Brain microvascular endothelial cell (primary cell): ENCODE measurements at regions not wholly inside any gene's neighbourhood (a gene's known extent, or its start where the extent isn't known, plus 50 kb on each side); places are given as distances from the start of the nearest gene placed in this dataset.

Experiments used
- DNase-seq: peaks from one replicate; pipeline ENCODE4 v3.0.0-alpha.2; 2020
- H3K27ac ChIP-seq: fragments of 250-450 bp; sonication (Bioruptor Pico); 2 replicates; pipeline ENCODE4 v1.5.1; 2020; ENCODE audit warnings: mild to moderate bottlenecking, moderate library complexity
- H3K27me3 ChIP-seq: fragments of 250-450 bp; sonication (Bioruptor Pico); replicated peaks from 2 replicates; pipeline ENCODE4 v1.5.1; 2020; ENCODE audit warnings: mild to moderate bottlenecking
- H3K36me3 ChIP-seq: fragments of 250-450 bp; sonication (Bioruptor Pico); replicated peaks from 2 replicates; pipeline ENCODE4 v1.5.1; 2020; ENCODE audit warnings: mild to moderate bottlenecking
- H3K4me3 ChIP-seq: 2 replicates; pipeline ENCODE4 v1.5.1; 2011; ENCODE audit warnings: low read depth, mild to moderate bottlenecking, control low read depth, low read length, moderate library complexity
- in situ Hi-C: cut with HindIII; loops from 2 replicates; pipeline ENCODE4 v1.10.0; 2017; ENCODE audit warnings: low sequenced_read_pairs, low pct_ligation_motif_present
- TF ChIP-seq, protein P1 (sequence below): IDR thresholded peaks from 2 replicates; pipeline ENCODE4 v1.5.1; 2011; ENCODE audit warnings: low read depth, mild to moderate bottlenecking, moderate library complexity, low read length, control low read depth, inconsistent platforms; ENCODE audit errors: missing control alignments

GRCh38 chr3:178238179-178238578 is 298.1 kb upstream of the KCNMB2 start:
- Histone ChIP-seq H3K36me3 (no peaks in the 10 kb centered on the region), H3K4me3 (no peak overlapping the region), H3K27me3 (no peaks in the 10 kb centered on the region), H3K27ac (no peak overlapping the region)
- DNase-seq = no peak
- TF ChIP-seq, protein P1, sequence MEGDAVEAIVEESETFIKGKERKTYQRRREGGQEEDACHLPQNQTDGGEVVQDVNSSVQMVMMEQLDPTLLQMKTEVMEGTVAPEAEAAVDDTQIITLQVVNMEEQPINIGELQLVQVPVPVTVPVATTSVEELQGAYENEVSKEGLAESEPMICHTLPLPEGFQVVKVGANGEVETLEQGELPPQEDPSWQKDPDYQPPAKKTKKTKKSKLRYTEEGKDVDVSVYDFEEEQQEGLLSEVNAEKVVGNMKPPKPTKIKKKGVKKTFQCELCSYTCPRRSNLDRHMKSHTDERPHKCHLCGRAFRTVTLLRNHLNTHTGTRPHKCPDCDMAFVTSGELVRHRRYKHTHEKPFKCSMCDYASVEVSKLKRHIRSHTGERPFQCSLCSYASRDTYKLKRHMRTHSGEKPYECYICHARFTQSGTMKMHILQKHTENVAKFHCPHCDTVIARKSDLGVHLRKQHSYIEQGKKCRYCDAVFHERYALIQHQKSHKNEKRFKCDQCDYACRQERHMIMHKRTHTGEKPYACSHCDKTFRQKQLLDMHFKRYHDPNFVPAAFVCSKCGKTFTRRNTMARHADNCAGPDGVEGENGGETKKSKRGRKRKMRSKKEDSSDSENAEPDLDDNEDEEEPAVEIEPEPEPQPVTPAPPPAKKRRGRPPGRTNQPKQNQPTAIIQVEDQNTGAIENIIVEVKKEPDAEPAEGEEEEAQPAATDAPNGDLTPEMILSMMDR = no peak
- in situ Hi-C loops = no loop called here

GRCh38 chr3:178244733-178245709 is 291.2 kb upstream of the KCNMB2 start:
- TF ChIP-seq, protein P1 = no peak
- no peak overlapping the region for H3K27ac ChIP-seq
- in situ Hi-C loops = no loop called here

GRCh38 chr3:178246004-178246403 is 290.2 kb upstream of the KCNMB2 start:
- DNase-seq = no peak
- Histone ChIP-seq H3K27me3 (no peaks in the 10 kb centered on the region), H3K36me3 (no peaks in the 10 kb centered on the region), H3K4me3 (no peak overlapping the region), H3K27ac (no peak overlapping the region)
- in situ Hi-C loops = no loop called here
- TF ChIP-seq, protein P1 = no peak

More at GRCh38 chr3:178244733-178245709, 291.2 kb upstream of the KCNMB2 start:
- H3K4me3 ChIP-seq = no peak overlapping the region
- no peaks in the 10 kb centered on the region for H3K27me3 ChIP-seq
- no peak for DNase-seq
- H3K36me3 ChIP-seq = no peaks in the 10 kb centered on the region

DNA sequence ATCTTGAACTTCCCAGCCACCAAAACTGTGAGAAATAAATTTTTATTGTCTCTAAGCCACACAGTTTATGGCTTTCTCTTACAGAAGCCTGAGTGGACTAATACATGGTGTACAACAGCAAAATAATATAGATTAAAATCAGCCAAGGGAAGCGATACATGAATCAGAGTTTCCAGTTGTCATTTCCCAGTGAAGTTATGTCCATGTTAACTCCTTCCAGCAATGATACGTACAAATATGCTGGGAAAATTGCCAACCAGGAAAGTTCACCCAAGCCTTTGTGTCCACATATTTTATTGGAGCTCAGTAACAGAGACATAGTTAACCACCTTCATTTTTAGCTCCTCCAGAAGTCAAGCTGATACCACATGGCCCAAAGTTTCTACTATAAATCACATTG is 280.9 kb upstream of the KCNMB2 start:
- DNase-seq = no peak
- in situ Hi-C loops = no loop called here
- Histone ChIP-seq H3K27ac (no peak overlapping the region), H3K4me3 (no peak overlapping the region), H3K27me3 (no peaks in the 10 kb centered on the region), H3K36me3 (no peaks in the 10 kb centered on the region)
- TF ChIP-seq, protein P1 = no peak

DNA sequence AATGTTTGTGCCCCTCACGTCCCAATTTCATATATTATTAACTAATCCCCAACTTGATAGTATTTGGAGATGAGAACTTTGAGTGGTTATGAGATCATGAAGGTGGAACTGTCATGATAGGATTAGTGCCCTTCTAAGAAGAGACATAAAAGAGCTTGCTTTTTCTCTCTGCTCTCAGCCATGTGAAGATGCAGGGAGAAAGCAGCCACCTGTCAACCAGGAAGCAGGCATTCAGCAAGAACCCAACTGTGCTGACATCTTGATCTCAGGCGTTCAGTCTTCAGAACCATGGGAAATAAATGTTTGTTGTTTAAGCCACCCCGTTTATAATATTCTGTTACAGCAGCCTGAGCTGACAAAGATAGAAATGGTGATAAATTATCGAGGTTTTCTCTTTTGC is 278.7 kb upstream of the KCNMB2 start:
- Histone ChIP-seq H3K36me3 (no peaks in the 10 kb centered on the region), H3K27ac (no peak overlapping the region), H3K4me3 (no peak overlapping the region), H3K27me3 (no peaks in the 10 kb centered on the region)
- DNase-seq = no peak
- in situ Hi-C loops = no loop called here
- TF ChIP-seq, protein P1 = no peak
